HepG2 (cell line): ENCODE measurements at regions not wholly inside any gene's neighbourhood (a gene's known extent, or its start where the extent isn't known, plus 50 kb on each side); places are given as distances from the start of the nearest gene placed in this dataset.

ENCODE experiments used
- RAD21 ChIP-seq: fragments of 450-650 bp; formaldehyde crosslinking; IDR thresholded peaks from 2 replicates; pipeline ENCODE4 v1.5.0; 2020; ENCODE audit warnings: mild to moderate bottlenecking
- ZNF331 ChIP-seq: sonication (generic); formaldehyde crosslinking; IDR thresholded peaks from 2 replicates; pipeline ENCODE4 v1.4.0; 2020; ENCODE audit warnings: missing genetic modification reagents

DNA sequence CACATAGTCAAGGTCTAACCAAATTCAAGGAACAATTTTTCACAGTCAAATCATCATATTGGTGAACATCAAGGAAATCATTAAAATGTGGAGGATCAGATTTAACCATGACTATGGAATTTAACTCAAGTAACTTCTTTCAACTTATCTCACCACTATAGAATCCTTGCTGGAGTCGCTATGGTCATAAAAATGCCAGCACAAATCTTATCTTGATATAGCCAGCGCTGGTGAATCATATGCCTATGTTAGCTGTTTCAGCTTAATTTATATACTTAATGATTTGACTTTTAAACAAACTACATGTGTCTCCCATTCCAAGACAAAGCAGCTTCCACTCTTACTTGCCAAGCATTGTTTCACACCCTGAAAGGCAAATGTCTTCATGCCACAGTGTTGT, 416.4 kb downstream of the CDH11 start:
- no peak for TF ChIP-seq RAD21 (CRISPR knock-in tag)
- TF ChIP-seq ZNF331 (CRISPR knock-in tag): no peak
